Kidney (tissue), 13 donors: ENCODE measurements at regions not wholly inside any gene's neighbourhood (a gene's known extent, or its start where the extent isn't known, plus 50 kb on each side); places are given as distances from the start of the nearest gene placed in this dataset.

ENCODE experiments used
- DNase-seq, 5 donors: peaks; one replicate each; pipeline ENCODE4 v3.0.0-alpha.2; 2013 to 2020
- FAIRE-seq: peaks from 2 replicates; lab custom pipeline; 2012; peaks lifted over from hg19 to GRCh38; lab: Jason Lieb, UNC
- H3K27ac ChIP-seq, 2 donors: one replicate each; pipeline ENCODE4 v1.7.0; 2013; ENCODE audit warnings: low read depth in 2 of 2, low read length in 2 of 2, inconsistent platforms in 1 of 2
- H3K27me3 ChIP-seq: one replicate; pipeline ENCODE4 v1.7.1; 2013; ENCODE audit warnings: low read length, inconsistent platforms; ENCODE audit not compliant: control insufficient read depth, insufficient read depth
- H3K36me3 ChIP-seq, 3 donors: one replicate each; pipeline versions ENCODE4 v1.7.0 to v1.7.1; 2013; ENCODE audit warnings: low read length in 3 of 3, control low read depth in 1 of 3, inconsistent platforms in 1 of 3; ENCODE audit not compliant: insufficient read depth in 3 of 3, control insufficient read depth in 2 of 3
- H3K4me1 ChIP-seq, 3 donors: one replicate each; pipeline versions ENCODE4 v1.7.0 to v1.7.1; 2013; ENCODE audit warnings: low read length in 3 of 3, inconsistent platforms in 1 of 3, low read depth in 1 of 3; ENCODE audit not compliant: control insufficient read depth in 2 of 3, insufficient read depth in 2 of 3
- H3K4me3 ChIP-seq, 3 donors: one replicate each; pipeline versions ENCODE4 v1.7.0 to v1.8.1; 2013; ENCODE audit warnings: low read length in 3 of 3, control low read depth in 1 of 3, inconsistent platforms in 1 of 3
- H3K9ac ChIP-seq, 3 donors: one replicate each; pipeline versions ENCODE4 v1.7.0 to v1.7.1; 2013; ENCODE audit warnings: low read length in 3 of 3, control low read depth in 1 of 3, inconsistent platforms in 1 of 3
- H3K9me3 ChIP-seq, 3 donors: one replicate each; pipeline versions ENCODE4 v1.7.0 to v1.7.1; 2013; ENCODE audit warnings: low read length in 3 of 3, control low read depth in 1 of 3, inconsistent platforms in 1 of 3; ENCODE audit not compliant: control insufficient read depth in 2 of 3, insufficient read depth in 1 of 3
- intact Hi-C: fragments of 100-400 bp; cut with DNase I; formaldehyde crosslinking; loops from one replicate; pipeline ENCODE4 v1.11.1; 2022
- TF ChIP-seq, protein P1 (sequence below): IDR thresholded peaks from 3 replicates; pipeline ENCODE4 v1.5.1; 2012; ENCODE audit warnings: mild to moderate bottlenecking, moderate library complexity, borderline replicate concordance; ENCODE audit not compliant: insufficient read depth; ENCODE audit errors: extremely low read depth
- donor health status: control.
- donor health status: control.
- donor health status: control.
- donor health status: control.
- donor health status: control.
- donor health status: DM: yes; HTN: yes; CAD: no.
- donor health status: Normal renal cell carcinoma (clear cell type).

GRCh38 chr3:13688034-13688433 lies 139.1 kb downstream of the FBLN2 start:
- no peak overlapping the region for H3K27ac ChIP-seq
- H3K27me3 ChIP-seq = no peaks in the 10 kb centered on the region
- FAIRE-seq (no peak), DNase-seq (no peak)
- H3K36me3 ChIP-seq = no peaks in the 10 kb centered on the region
- no peak overlapping the region for H3K4me3 ChIP-seq
- TF ChIP-seq, protein P1, sequence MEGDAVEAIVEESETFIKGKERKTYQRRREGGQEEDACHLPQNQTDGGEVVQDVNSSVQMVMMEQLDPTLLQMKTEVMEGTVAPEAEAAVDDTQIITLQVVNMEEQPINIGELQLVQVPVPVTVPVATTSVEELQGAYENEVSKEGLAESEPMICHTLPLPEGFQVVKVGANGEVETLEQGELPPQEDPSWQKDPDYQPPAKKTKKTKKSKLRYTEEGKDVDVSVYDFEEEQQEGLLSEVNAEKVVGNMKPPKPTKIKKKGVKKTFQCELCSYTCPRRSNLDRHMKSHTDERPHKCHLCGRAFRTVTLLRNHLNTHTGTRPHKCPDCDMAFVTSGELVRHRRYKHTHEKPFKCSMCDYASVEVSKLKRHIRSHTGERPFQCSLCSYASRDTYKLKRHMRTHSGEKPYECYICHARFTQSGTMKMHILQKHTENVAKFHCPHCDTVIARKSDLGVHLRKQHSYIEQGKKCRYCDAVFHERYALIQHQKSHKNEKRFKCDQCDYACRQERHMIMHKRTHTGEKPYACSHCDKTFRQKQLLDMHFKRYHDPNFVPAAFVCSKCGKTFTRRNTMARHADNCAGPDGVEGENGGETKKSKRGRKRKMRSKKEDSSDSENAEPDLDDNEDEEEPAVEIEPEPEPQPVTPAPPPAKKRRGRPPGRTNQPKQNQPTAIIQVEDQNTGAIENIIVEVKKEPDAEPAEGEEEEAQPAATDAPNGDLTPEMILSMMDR = no peak
- intact Hi-C loops = no loop called here
- H3K9me3 ChIP-seq = no peaks in the 10 kb centered on the region
- H3K9ac ChIP-seq = no peak overlapping the region
- H3K4me1 ChIP-seq = no peaks in the 10 kb centered on the region
